ENCODE measurements at regions not wholly inside any gene's neighbourhood (a gene's known extent, or its start where the extent isn't known, plus 50 kb on each side); places are given as distances from the start of the nearest gene placed in this dataset.

DNA sequence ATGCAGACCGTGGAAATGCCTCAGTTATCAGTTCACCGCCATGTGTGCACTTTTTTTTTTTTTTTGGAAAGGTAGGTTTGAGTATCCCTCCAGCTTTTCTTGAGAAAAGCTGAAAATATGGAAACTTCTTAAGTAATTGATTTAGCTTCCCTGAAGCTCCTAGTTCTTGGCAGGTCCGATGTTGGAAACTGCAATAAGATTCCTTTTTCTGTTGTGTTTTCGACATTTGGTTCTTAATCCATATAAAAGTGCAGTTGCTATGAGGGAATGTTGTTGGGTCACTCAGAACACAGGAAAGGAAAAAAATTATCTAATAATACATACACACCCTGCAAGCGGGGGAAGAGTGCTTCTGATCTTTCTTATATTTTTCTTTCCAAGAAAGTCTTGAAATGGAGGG is 665.2 kb downstream of the INHBA start:
- in situ Hi-C loops (cut with HindIII; ENCODE audit: low pct_unique_long_range_greater_than_20kb, low sequenced_read_pairs), result no loop called here
- TF ChIP-seq JUND (IDR thresholded peaks at IDR 0.05; ENCODE audit: low read depth), result no peak
- DNase-seq (ENCODE audit: low read depth in 1 of 2, low spot score in 1 of 2), result no peak

DNA sequence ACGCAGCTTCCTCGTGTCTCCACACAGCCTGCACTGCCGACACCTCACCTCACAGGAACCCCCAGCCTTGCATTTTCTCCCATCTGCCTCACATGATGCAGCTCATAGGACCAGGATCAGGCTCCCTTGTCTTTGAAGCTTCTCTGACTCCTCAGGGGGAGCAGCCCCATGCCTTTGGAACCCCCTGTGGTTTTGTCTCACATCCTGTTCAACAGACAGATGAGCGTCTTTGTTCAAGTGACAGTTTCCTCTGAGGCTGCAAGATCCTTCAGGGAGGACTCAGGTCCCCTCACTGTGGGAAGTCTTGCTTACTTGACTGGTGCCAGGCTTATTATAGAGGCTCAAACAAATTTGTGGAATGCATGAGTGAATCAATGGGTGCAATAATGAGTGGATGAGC is 667.1 kb downstream of the INHBA start:
- TF ChIP-seq JUND (IDR thresholded peaks at IDR 0.05; ENCODE audit: low read depth), result no peak
- no peak for DNase-seq (ENCODE audit: low read depth in 1 of 2, low spot score in 1 of 2)
- in situ Hi-C loops (cut with HindIII; ENCODE audit: low pct_unique_long_range_greater_than_20kb, low sequenced_read_pairs), result no loop called here

DNA sequence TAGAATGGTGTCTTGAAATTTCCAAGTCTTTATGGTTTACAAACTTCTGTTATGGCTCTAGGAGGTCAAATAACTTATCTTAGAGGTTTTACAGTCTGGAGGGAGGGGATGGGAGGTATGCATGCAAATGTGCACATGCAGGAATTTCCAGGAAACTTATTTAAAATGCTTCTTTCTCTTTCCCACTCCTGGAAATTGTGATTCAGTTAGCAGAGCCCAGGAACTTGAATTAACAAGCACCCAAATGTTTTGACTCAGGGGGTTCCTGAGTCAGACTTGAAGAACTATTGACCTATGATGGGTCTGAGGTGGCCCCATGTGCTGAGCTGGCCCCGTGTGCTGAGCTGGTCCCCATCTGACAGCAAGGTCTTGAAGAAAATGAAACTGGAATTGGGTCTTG is 669.4 kb downstream of the INHBA start:
- TF ChIP-seq JUND (IDR thresholded peaks at IDR 0.05; ENCODE audit: low read depth), result no peak
- in situ Hi-C loops (cut with HindIII; ENCODE audit: low pct_unique_long_range_greater_than_20kb, low sequenced_read_pairs), result no loop called here
- no peak for DNase-seq (ENCODE audit: low read depth in 1 of 2, low spot score in 1 of 2)

DNA sequence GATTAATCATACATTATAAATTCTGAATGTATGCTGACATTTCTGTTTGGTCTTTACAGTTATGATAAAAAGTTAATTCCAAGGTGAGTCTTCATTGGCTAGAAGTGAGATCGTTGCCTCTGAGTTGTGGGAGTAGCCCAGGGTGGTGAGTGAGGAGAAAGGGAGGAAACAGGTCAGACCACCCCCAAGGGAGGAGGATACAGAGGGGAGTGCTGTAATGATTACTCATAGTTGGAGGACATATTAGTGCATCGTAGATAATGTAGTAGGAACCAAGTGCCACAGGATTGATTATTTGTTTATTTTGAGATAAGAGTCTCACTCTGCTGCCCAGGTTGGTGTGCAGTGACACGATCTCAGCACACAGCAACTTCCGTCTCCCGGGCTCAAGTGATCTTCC is 672.2 kb downstream of the INHBA start:
- in situ Hi-C loops (cut with HindIII; ENCODE audit: low pct_unique_long_range_greater_than_20kb, low sequenced_read_pairs), result no loop called here
- DNase-seq (ENCODE audit: low read depth in 1 of 2, low spot score in 1 of 2), result no peak
- TF ChIP-seq JUND (IDR thresholded peaks at IDR 0.05; ENCODE audit: low read depth), result no peak

DNA sequence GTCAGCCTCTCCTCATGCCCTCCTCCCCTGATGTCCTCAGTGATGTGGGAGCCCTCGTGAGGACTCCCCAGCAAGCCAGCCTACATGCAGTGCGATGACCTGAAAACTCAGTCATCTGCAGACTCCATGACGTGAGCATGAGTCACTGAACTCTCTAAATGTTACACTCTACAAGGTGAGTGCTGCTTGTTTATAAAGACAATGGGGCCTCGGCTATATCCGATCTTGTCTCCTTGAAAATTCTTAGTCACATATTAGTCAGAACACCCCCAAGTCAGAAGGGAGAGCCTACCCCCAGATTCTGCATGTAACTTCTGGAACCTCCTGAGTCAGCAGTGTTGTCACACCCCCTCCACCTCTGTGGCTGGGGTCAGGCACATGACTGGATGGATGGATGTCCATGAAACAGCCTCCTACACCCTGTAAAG is 673.8 kb downstream of the INHBA start:
- no peak for TF ChIP-seq JUND (IDR thresholded peaks at IDR 0.05; ENCODE audit: low read depth)
- in situ Hi-C loops (cut with HindIII; ENCODE audit: low pct_unique_long_range_greater_than_20kb, low sequenced_read_pairs), result no loop called here
- no peak for DNase-seq (ENCODE audit: low read depth in 1 of 2, low spot score in 1 of 2)

DNA sequence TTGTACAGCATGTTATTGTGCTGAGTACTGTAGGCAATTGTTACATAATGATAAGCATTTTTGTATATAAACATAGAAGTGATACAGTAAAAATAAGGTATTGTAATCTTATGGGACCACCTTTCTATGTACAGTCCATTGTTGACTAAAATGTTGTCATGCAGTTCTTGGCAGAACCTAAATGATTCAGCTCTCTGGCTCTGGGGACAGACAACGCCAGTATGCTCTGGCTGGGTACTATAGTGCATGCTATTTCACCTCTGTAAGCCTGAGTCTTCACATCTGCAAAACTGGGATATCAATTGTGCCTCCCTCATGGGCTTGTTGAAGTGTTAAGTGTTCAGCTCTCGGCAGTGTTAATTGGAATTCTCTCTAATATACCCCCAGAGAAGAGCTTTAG is 674.3 kb downstream of the INHBA start:
- DNase-seq (ENCODE audit: low read depth in 1 of 2, low spot score in 1 of 2), result no peak
- TF ChIP-seq JUND (IDR thresholded peaks at IDR 0.05; ENCODE audit: low read depth), result no peak
- in situ Hi-C loops (cut with HindIII; ENCODE audit: low pct_unique_long_range_greater_than_20kb, low sequenced_read_pairs), result no loop called here

DNA sequence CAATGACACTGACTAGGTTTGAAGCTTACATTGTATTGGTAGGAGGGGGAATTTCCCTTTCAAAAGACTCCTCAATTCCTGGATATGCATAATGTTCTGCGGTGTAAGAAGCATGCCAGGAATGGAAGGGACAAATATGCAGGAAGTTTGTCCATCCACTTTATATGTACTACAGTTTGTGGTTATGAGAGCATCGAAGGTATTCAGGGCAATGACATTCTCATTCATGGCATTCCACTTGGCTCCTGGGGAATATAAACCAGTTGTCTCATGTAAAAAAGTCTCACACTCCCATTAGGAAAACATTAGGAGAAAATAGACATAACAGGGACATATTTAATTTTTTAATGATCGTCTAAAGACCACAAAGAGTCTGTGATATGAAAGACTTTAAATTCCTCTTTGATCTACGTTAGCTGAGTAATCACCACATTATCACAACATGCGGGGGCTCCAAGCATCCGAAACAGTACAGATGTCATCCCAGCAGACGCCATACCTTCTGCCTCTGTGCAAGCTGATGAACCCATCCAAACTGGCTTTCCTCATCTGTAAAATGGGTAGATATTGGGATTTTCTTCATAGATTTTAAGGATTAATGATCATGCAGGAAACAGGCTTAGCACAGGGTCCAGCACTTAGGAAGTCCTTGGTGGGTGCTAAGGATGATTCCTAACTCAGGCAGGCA is 675.3 kb downstream of the INHBA start:
- no peak for TF ChIP-seq JUND (IDR thresholded peaks at IDR 0.05; ENCODE audit: low read depth)
- DNase-seq (ENCODE audit: low read depth in 1 of 2, low spot score in 1 of 2), result peak; percentile 30 to 91
- in situ Hi-C loops (cut with HindIII; ENCODE audit: low pct_unique_long_range_greater_than_20kb, low sequenced_read_pairs), result no loop called here

DNA sequence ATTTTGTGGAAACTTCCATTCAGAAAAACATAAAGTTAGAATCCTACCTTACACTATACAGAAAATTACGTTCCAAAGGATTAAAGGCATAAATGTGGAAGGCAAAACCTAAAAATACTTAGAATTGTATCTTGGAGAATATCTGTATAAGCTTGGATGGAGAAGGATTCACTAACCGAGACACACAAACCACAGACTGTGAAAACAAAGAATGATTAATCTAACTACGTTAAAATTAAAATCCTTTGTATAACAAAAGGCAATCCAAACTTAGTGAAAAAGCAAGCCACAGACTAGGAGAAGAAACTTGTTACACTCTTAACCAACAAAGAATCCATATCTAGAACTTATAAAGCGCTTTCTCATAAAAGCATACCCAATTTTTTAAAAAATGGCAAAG is 678.8 kb downstream of the INHBA start:
- TF ChIP-seq JUND (IDR thresholded peaks at IDR 0.05; ENCODE audit: low read depth), result no peak
- in situ Hi-C loops (cut with HindIII; ENCODE audit: low pct_unique_long_range_greater_than_20kb, low sequenced_read_pairs), result no loop called here

DNA sequence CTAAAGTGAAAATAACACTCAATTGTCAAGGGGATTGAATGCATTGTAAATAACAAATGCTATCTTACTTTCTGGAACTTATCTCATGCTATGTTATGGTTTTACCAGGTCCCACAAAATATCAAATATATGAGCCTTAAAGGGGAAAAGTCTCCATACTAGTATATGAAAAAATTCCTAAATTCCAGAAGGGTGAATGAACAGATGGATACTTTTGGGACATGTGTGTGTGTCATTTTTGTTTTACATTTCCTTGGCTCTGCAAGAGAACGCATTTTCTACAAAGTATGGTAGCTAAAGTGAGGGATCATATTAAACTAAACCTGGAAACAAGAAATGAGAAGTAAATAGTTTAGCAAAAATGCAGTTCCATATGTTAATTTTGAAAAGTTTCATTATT is 682.8 kb downstream of the INHBA start:
- TF ChIP-seq JUND (IDR thresholded peaks at IDR 0.05; ENCODE audit: low read depth), result no peak
- no peak for DNase-seq (ENCODE audit: low read depth in 1 of 2, low spot score in 1 of 2)
- in situ Hi-C loops (cut with HindIII; ENCODE audit: low pct_unique_long_range_greater_than_20kb, low sequenced_read_pairs), result no loop called here

More for the DNA sequence above, 678.8 kb downstream of the INHBA start:
- DNase-seq (ENCODE audit: low read depth in 1 of 2, low spot score in 1 of 2), result no peak

DNA sequence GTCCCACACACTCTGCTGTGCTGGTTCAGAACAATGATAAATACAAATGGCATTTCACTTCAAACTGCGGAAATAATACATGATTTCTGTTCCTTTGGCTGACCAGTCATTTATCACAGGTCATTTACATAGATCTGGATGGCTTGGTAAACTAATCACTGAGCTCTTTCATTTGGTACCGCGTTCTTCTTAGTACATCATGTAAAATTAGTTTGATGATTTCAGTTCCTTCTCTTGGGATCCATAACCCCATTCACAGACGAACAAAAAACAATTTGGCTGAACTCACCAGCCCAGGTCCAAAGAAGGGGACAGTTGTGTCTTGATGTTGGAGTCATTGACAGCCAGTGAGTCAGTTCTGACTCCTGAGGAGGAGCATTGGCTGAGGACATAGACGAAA is 689.8 kb downstream of the INHBA start:
- in situ Hi-C loops (cut with HindIII; ENCODE audit: low pct_unique_long_range_greater_than_20kb, low sequenced_read_pairs), result no loop called here

DNA sequence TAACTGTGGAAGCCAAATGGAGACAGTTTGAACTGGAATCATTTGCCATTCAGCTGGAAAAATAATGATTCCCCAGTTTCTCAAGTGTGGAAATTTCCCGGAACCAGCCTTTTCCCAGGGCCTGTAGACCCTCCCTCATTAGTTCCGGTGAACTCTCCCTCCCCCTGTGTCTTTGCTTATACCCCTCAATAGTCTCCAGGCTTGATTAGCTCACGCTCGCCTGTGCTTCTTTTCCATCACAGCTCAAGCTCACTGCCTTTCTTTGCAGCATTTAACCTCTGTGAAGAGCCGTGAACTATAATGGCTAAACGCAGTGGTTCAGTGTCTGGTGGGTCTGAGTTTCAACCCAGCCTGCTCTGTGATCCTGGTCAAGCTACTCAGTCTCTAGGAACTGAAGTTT is 690.8 kb downstream of the INHBA start:
- no peak for TF ChIP-seq JUND (IDR thresholded peaks at IDR 0.05; ENCODE audit: low read depth)
- in situ Hi-C loops (cut with HindIII; ENCODE audit: low pct_unique_long_range_greater_than_20kb, low sequenced_read_pairs), result no loop called here
- no peak for DNase-seq (ENCODE audit: low read depth in 1 of 2, low spot score in 1 of 2)

More for the DNA sequence above, 689.8 kb downstream of the INHBA start:
- TF ChIP-seq JUND (IDR thresholded peaks at IDR 0.05; ENCODE audit: low read depth), result no peak
- DNase-seq (ENCODE audit: low read depth in 1 of 2, low spot score in 1 of 2), result no peak

DNA sequence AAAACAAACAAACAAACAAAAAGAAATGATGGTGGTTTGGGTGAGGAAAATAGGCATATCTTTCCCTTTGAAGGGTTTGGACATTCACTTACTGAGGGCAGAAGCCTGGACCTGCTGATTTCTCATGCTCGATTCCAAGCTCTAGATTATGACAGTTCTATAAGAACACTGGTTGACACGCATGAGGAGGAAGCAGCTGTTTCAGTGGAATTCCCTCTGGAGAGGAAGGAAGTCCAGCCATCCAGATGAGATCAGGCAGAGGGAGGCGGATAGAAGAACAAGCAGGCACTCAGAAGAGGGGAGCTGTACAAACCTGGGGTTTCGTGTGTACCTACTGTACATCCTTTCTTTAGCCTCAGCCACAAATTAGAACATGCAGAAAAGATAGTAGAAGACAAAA is 691.9 kb downstream of the INHBA start:
- no peak for DNase-seq (ENCODE audit: low read depth in 1 of 2, low spot score in 1 of 2)
- in situ Hi-C loops (cut with HindIII; ENCODE audit: low pct_unique_long_range_greater_than_20kb, low sequenced_read_pairs), result no loop called here
- TF ChIP-seq JUND (IDR thresholded peaks at IDR 0.05; ENCODE audit: low read depth), result no peak

DNA sequence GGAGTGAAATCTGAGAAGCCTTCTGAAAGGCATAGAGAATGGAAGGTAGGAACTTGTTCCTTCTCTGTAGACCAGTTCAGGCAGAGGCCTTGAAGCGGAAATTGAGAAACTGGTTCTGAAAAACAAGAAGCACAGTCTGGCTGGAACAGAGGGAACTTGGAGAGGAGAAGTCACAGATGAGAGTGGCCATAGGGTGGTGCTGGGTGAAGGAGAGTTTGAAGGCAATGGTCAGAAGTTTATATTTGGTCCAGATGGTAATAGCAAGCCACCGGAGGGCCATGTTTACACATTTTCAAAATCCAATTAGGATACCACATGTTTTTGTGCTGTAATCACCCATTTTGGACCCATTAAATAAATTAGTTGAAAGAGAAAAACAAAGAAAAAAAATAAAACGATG is 692.5 kb downstream of the INHBA start:
- TF ChIP-seq JUND (IDR thresholded peaks at IDR 0.05; ENCODE audit: low read depth), result no peak
- DNase-seq (ENCODE audit: low read depth in 1 of 2, low spot score in 1 of 2), result peak in 1 of 2 experiments; percentile 29
- in situ Hi-C loops (cut with HindIII; ENCODE audit: low pct_unique_long_range_greater_than_20kb, low sequenced_read_pairs), result no loop called here

DNA sequence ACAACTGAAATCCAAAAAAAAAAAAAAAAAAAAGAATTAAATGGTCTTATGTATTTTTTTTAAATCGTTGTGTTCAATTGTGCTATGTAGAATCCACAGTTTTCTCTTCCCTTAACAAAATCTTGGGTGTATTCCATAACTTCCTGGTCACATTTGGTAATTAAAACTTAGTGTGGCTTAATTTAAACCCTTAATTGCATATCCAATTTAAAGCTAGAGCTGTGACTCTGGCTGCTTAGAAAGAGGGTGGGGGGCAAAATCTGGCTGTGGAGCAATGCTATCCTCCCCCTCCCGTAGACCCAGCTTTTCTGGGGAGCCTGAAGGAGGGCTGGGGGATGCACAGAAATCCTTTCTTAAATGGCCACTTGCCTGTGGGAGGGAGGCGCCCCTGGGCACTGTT is 695.1 kb downstream of the INHBA start:
- in situ Hi-C loops (cut with HindIII; ENCODE audit: low pct_unique_long_range_greater_than_20kb, low sequenced_read_pairs), result no loop called here
- TF ChIP-seq JUND (IDR thresholded peaks at IDR 0.05; ENCODE audit: low read depth), result no peak
- no peak for DNase-seq (ENCODE audit: low read depth in 1 of 2, low spot score in 1 of 2)
